IMR-90 (cell line): ENCODE measurements at regions not wholly inside any gene's neighbourhood (a gene's known extent, or its start where the extent isn't known, plus 50 kb on each side); places are given as distances from the start of the nearest gene placed in this dataset.

Experiments used
- ATAC-seq: fragments of 200-7000 bp; cut with Tn5 transposase; 2 replicates; pipeline ENCODE4 v1.9.1; 2020; ENCODE audit warnings: low read depth, mild to moderate bottlenecking, moderate library complexity
- BruUV-seq: library from RNA; stranded (reverse); fragments of 400-500 nt; replicated peaks from 2 replicates; lab custom pipeline; 2021; lab: Mats Ljungman, UMichigan
- CTCF ChIA-PET: fragments of 300-600 bp; formaldehyde crosslinking; extraction: SDS; loops from one replicate; lab custom pipeline; 2021; ENCODE audit warnings: antibody characterized with exemption; lab: Yijun Ruan, JAX
- POLR2A ChIA-PET: fragments of 300-600 bp; sonication (Branson Sonifier 250); formaldehyde crosslinking; loops from one replicate; lab custom pipeline; 2022; ENCODE audit warnings: antibody characterized with exemption; ENCODE audit not compliant: unreplicated experiment; lab: Charles Lee
- DNase-seq: peaks from one replicate; pipeline ENCODE4 v3.0.0; 2013
- H2AFZ ChIP-seq: replicated peaks from 2 replicates; pipeline ENCODE3; 2013; ENCODE audit warnings: low read length, mild to moderate bottlenecking; ENCODE audit not compliant: poor library complexity
- H2AK5ac ChIP-seq: 2 replicates; pipeline ENCODE4 v1.6.1; 2013; ENCODE audit warnings: low read depth, low read length, inconsistent platforms
- H2AK9ac ChIP-seq: replicated peaks from 2 replicates; pipeline ENCODE3; 2013; ENCODE audit warnings: mild to moderate bottlenecking, low read depth, low read length, moderate library complexity; ENCODE audit not compliant: poor library complexity
- H2BK120ac ChIP-seq: 2 replicates; pipeline ENCODE4 v1.6.1; 2013; ENCODE audit warnings: low read depth, low read length, inconsistent platforms
- H2BK15ac ChIP-seq: 3 replicates; pipeline ENCODE4 v1.6.1; 2013; ENCODE audit warnings: low read depth, low read length, inconsistent platforms
- H2BK20ac ChIP-seq: 2 replicates; pipeline ENCODE4 v1.6.1; 2013; ENCODE audit warnings: low read depth, mild to moderate bottlenecking, inconsistent platforms, low read length, moderate library complexity
- H2BK5ac ChIP-seq: 2 replicates; pipeline ENCODE4 v1.6.1; 2013; ENCODE audit warnings: mild to moderate bottlenecking, low read depth, low read length, inconsistent platforms; ENCODE audit not compliant: poor library complexity, severe bottlenecking
- H3K14ac ChIP-seq: replicated peaks from 2 replicates; pipeline ENCODE4 v1.6.1; 2013; ENCODE audit warnings: low read depth, low read length, inconsistent platforms
- H3K18ac ChIP-seq: 2 replicates; pipeline ENCODE4 v1.6.1; 2013; ENCODE audit warnings: low read depth, low read length, control low read depth
- H3K23ac ChIP-seq: 2 replicates; pipeline ENCODE4 v1.6.1; 2013; ENCODE audit warnings: low read depth, low read length, inconsistent platforms
- H3K27ac ChIP-seq: 2 replicates; pipeline ENCODE4 v1.5.1; 2013; ENCODE audit warnings: mild to moderate bottlenecking, control low read depth, low read length; ENCODE audit not compliant: insufficient read depth
- H3K27me3 ChIP-seq: 2 replicates; pipeline ENCODE4 v1.6.1; 2013; ENCODE audit warnings: low read length; ENCODE audit not compliant: control insufficient read depth, insufficient read depth
- H3K36me3 ChIP-seq: 2 replicates; pipeline ENCODE4 v1.6.1; 2013; ENCODE audit warnings: low read length, mixed read lengths; ENCODE audit not compliant: control insufficient read depth, insufficient read depth
- H3K4ac ChIP-seq: 2 replicates; pipeline ENCODE4 v1.6.1; 2013; ENCODE audit warnings: low read depth, low read length, inconsistent platforms
- H3K4me1 ChIP-seq: 2 replicates; pipeline ENCODE4 v1.6.1; 2013; ENCODE audit warnings: low read length, mixed read lengths; ENCODE audit not compliant: control insufficient read depth, insufficient read depth
- H3K4me2 ChIP-seq: 2 replicates; pipeline ENCODE4 v1.6.1; 2013; ENCODE audit warnings: low read depth, mild to moderate bottlenecking, control low read depth, low read length, moderate library complexity
- H3K4me3 ChIP-seq: 2 replicates; pipeline ENCODE4 v1.5.1; 2013; ENCODE audit warnings: low read depth, mild to moderate bottlenecking, control low read depth, low read length, moderate library complexity; ENCODE audit not compliant: insufficient read depth
- H3K56ac ChIP-seq: 2 replicates; pipeline ENCODE4 v1.6.1; 2013; ENCODE audit warnings: low read length, inconsistent platforms; ENCODE audit not compliant: insufficient read depth; ENCODE audit errors: extremely low read depth
- H3K79me1 ChIP-seq, 2 experiments: 2 replicates each; pipeline ENCODE4 v1.6.1; 2013; ENCODE audit warnings: low read length in 2 of 2, inconsistent platforms in 1 of 2, low read depth in 1 of 2
- H3K9ac ChIP-seq: 2 replicates; pipeline ENCODE4 v1.6.1; 2013; ENCODE audit warnings: low read depth, low read length, control low read depth
- H3K9me1 ChIP-seq: 2 replicates; pipeline ENCODE4 v1.6.1; 2013; ENCODE audit warnings: low read length, inconsistent platforms; ENCODE audit not compliant: insufficient read depth
- H3K9me3 ChIP-seq: 2 replicates; pipeline ENCODE4 v1.6.1; 2013; ENCODE audit warnings: low read length; ENCODE audit not compliant: control insufficient read depth, insufficient read depth
- H4K20me1 ChIP-seq: 2 replicates; pipeline ENCODE4 v1.6.1; 2013; ENCODE audit warnings: low read length, inconsistent platforms; ENCODE audit not compliant: insufficient read depth
- H4K5ac ChIP-seq: 2 replicates; pipeline ENCODE4 v1.6.1; 2013; ENCODE audit warnings: mild to moderate bottlenecking, low read depth, low read length, control low read depth
- H4K8ac ChIP-seq, 2 experiments: 2 replicates each; pipeline ENCODE4 v1.6.1; 2013; ENCODE audit warnings: low read depth in 2 of 2, low read length in 2 of 2, control low read depth in 1 of 2, inconsistent platforms in 1 of 2
- H4K91ac ChIP-seq: 2 replicates; pipeline ENCODE4 v1.6.1; 2013; ENCODE audit warnings: low read depth, low read length, inconsistent platforms; ENCODE audit not compliant: insufficient read depth
- BHLHE40 ChIP-seq: fragments of 150-350 bp; IDR thresholded peaks from 2 replicates; pipeline ENCODE4 v1.6.1; 2016; ENCODE audit warnings: mild to moderate bottlenecking, low read depth, low read length
- CEBPB ChIP-seq: IDR thresholded peaks from 2 replicates; pipeline ENCODE4 v1.6.1; 2012; ENCODE audit warnings: low read depth, low read length, improper control_type of control experiment
- CHD1 ChIP-seq: IDR thresholded peaks from 2 replicates; pipeline ENCODE4 v1.6.1; 2012; ENCODE audit warnings: low read depth, low read length, improper control_type of control experiment
- CTCF ChIP-seq: conservative IDR thresholded peaks from 2 replicates; pipeline ENCODE4 v1.5.1; 2012; ENCODE audit warnings: mild to moderate bottlenecking, low read depth, low read length, improper control_type of control experiment
- ELK1 ChIP-seq: fragments of 150-350 bp; IDR thresholded peaks from 2 replicates; pipeline ENCODE4 v1.6.1; 2016; ENCODE audit warnings: low read depth, mild to moderate bottlenecking, low read length, moderate library complexity, borderline replicate concordance
- FOS ChIP-seq: fragments of 150-350 bp; IDR thresholded peaks from 2 replicates; pipeline ENCODE4 v1.6.1; 2016; ENCODE audit warnings: low read depth, low read length
- MAFK ChIP-seq: IDR thresholded peaks from 2 replicates; pipeline ENCODE4 v1.6.1; 2012; ENCODE audit warnings: low read depth, low read length, improper control_type of control experiment
- MAZ ChIP-seq: IDR thresholded peaks from 2 replicates; pipeline ENCODE4 v1.6.1; 2012; ENCODE audit warnings: low read depth, mild to moderate bottlenecking, low read length, improper control_type of control experiment, moderate library complexity, borderline replicate concordance
- MXI1 ChIP-seq: IDR thresholded peaks from 2 replicates; pipeline ENCODE4 v1.6.1; 2012; ENCODE audit warnings: low read depth, mild to moderate bottlenecking, low read length, moderate library complexity, borderline replicate concordance
- NFE2L2 ChIP-seq: fragments of 150-350 bp; IDR thresholded peaks from 2 replicates; pipeline ENCODE4 v1.6.1; 2016; ENCODE audit warnings: low read depth, mild to moderate bottlenecking, low read length
- POLR2A ChIP-seq: IDR thresholded peaks from 2 replicates; pipeline ENCODE4 v1.6.1; 2012; ENCODE audit warnings: mild to moderate bottlenecking, low read depth, low read length
- RAD21 ChIP-seq: IDR thresholded peaks from 2 replicates; pipeline ENCODE4 v1.6.1; 2012; ENCODE audit warnings: low read length, improper control_type of control experiment
- RCOR1 ChIP-seq: IDR thresholded peaks from 2 replicates; pipeline ENCODE4 v1.6.1; 2012; ENCODE audit warnings: mild to moderate bottlenecking, low read length, improper control_type of control experiment; ENCODE audit not compliant: insufficient replicate concordance
- RFX5 ChIP-seq: IDR thresholded peaks from 2 replicates; pipeline ENCODE4 v1.8.0; 2012; ENCODE audit warnings: low read depth, mild to moderate bottlenecking, low read length, moderate library complexity
- SMC3 ChIP-seq: fragments of 150-350 bp; IDR thresholded peaks from 2 replicates; pipeline ENCODE4 v1.6.1; 2016; ENCODE audit warnings: low read depth, mild to moderate bottlenecking, antibody characterized with exemption, low read length, moderate library complexity
- WGBS, 2 experiments: methylation state at CpG; one replicate each; pipeline versions ENCODE4 v1.1.5 to v1.1.7; 2013; ENCODE audit warnings: missing lambda C conversion rate in 2 of 2; ENCODE audit not compliant: insufficient read length in 1 of 2; ENCODE audit errors: extremely low coverage in 2 of 2; 5-methylcytosine and 5-hydroxymethylcytosine counted together
- dilution Hi-C: fragments of 300-500 bp; cut with HindIII; formaldehyde crosslinking; loops from one replicate; pipeline ENCODE4 v1.14.3; 2018; ENCODE audit warnings: low sequenced_read_pairs; ENCODE audit not compliant: unreplicated experiment
- in situ Hi-C: fragments of 300-500 bp; cut with MboI; formaldehyde crosslinking; loops from 3 replicates; pipeline ENCODE4 v1.14.3; 2019; ENCODE audit warnings: low sequenced_read_pairs, inconsistent platforms, mixed read lengths
- intact Hi-C: fragments of 100-400 bp; cut with micrococcal nuclease; formaldehyde crosslinking; loops from 2 replicates; pipeline ENCODE4 v1.10.0; 2022
- TF ChIP-seq, protein P1 (sequence below): fragments of 150-350 bp; IDR thresholded peaks from 2 replicates; pipeline ENCODE4 v1.6.1; 2017; ENCODE audit warnings: mild to moderate bottlenecking, antibody characterized with exemption, low read length, low read depth

DNA sequence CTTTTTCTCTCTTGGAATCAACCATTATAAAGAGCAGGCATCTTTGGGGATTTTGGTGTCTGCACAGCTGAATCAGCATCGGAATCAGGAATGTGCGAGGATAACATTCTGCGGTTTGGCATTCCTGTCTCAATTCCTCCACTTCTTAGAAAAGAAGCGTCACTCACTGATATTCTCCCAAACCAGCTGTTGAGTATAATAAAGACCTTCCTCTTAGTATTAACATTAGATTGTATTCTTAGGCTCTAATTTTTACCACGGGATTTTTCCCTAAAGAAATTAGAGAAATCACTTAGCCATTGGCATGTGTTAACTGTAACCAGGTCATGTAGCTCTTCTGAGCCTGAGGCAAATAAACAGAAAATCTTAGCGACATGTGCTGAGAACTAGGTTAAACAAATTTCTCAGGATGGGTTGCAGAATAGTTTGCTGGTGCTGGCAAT is 128.7 kb downstream of the TMX1 start:
- H3K14ac ChIP-seq, result no peak overlapping the region
- H3K18ac ChIP-seq, result peak overlapping the region; percentile 48; the same call in 1 of the 2 replicates
- no peaks in the 10 kb centered on the region for H3K9me3 ChIP-seq
- H3K9me1 ChIP-seq, result peaks cover 4% of the 10 kb centered on the region; the same call in 1 of the 2 replicates
- WGBS, 2 experiments, result no CpG with 5 or more reads among the region's 6 CpGs
- no peak overlapping the region for H2BK20ac ChIP-seq
- 0 out of 3 replicates have a peak overlapping the region, but pooled peaks have one; percentile 12 for H2BK15ac ChIP-seq
- in situ Hi-C loops, result no loop called here
- H3K36me3 ChIP-seq, result no peaks in the 10 kb centered on the region
- H2AK9ac ChIP-seq, result no peak overlapping the region
- no peak overlapping the region for H4K91ac ChIP-seq
- DNase-seq (peak; percentile 89), ATAC-seq (peak; percentile 82)
- no peak overlapping the region for H3K56ac ChIP-seq
- H2BK120ac ChIP-seq, result no peak overlapping the region
- no peak for TF ChIP-seq RAD21
- no peak for TF ChIP-seq MAZ
- no peak for TF ChIP-seq MXI1
- no peak for TF ChIP-seq POLR2A
- TF ChIP-seq, protein P1, sequence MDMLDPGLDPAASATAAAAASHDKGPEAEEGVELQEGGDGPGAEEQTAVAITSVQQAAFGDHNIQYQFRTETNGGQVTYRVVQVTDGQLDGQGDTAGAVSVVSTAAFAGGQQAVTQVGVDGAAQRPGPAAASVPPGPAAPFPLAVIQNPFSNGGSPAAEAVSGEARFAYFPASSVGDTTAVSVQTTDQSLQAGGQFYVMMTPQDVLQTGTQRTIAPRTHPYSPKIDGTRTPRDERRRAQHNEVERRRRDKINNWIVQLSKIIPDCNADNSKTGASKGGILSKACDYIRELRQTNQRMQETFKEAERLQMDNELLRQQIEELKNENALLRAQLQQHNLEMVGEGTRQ, result no peak
- no peak for TF ChIP-seq ELK1
- TF ChIP-seq MAFK, result peak; percentile 76
- TF ChIP-seq CEBPB, result no peak
- peak; percentile 90 for TF ChIP-seq RCOR1
- TF ChIP-seq BHLHE40, result no peak
- no peak for TF ChIP-seq CTCF
- TF ChIP-seq NFE2L2, result no peak
- TF ChIP-seq FOS, result no peak
- no peak for TF ChIP-seq CHD1
- no peak for TF ChIP-seq RFX5
- TF ChIP-seq SMC3, result peak; percentile 13; the same call in 1 of the 2 replicates
- peak overlapping the region; percentile 82; the same call in 1 of the 2 replicates for H3K4me2 ChIP-seq
- H2AK5ac ChIP-seq, result no peak overlapping the region; the same call in 1 of the 2 replicates
- H3K27me3 ChIP-seq, result no peaks in the 10 kb centered on the region
- dilution Hi-C loops, result no loop called here
- H3K27ac ChIP-seq, result no peak overlapping the region
- POLR2A ChIA-PET, result no interaction called here
- peaks cover 9% of the 10 kb centered on the region for H3K4me1 ChIP-seq
- H4K5ac ChIP-seq, result no peak overlapping the region
- no peak overlapping the region for H2AFZ ChIP-seq
- no peak overlapping the region for H3K4me3 ChIP-seq
- H4K20me1 ChIP-seq, result no peaks in the 10 kb centered on the region
- intact Hi-C loops, result loop anchor here (2.0 to 5.0 kb wide), 4 partner anchors 26 to 284 kb away; partner anchors contain the start of gene FRMD6
- no peak overlapping the region for H3K9ac ChIP-seq
- H2BK5ac ChIP-seq, result peak overlapping the region; percentile 46
- no peaks in the 10 kb centered on the region for H3K79me1 ChIP-seq
- H3K23ac ChIP-seq, result no peak overlapping the region
- peak overlapping the region; percentile 4; the same call in 1 of the 2 replicates for H3K4ac ChIP-seq
- BruUV-seq, result no TSS peak
- CTCF ChIA-PET, result no interaction called here
- no peak overlapping the region for H4K8ac ChIP-seq
